OCI-LY7 (cell line): ENCODE measurements at regions not wholly inside any gene's neighbourhood (a gene's known extent, or its start where the extent isn't known, plus 50 kb on each side); places are given as distances from the start of the nearest gene placed in this dataset.

Experiments used
- CTCF ChIP-seq: fragments of 200-600 bp; sonication (generic); conservative IDR thresholded peaks from 2 replicates; pipeline ENCODE4 v1.5.1; 2014; ENCODE audit warnings: mild to moderate bottlenecking, antibody characterized with exemption, low read length, moderate library complexity, mixed read lengths
- EZH2phosphoT487 ChIP-seq: fragments of 200-600 bp; sonication (generic); IDR thresholded peaks from 2 replicates; pipeline ENCODE4 v1.6.1; 2018; ENCODE audit warnings: low read depth, borderline replicate concordance, mild to moderate bottlenecking, mixed run types, antibody characterized with exemption, low read length, moderate library complexity, mixed read lengths

- no peak for TF ChIP-seq CTCF
- TF ChIP-seq EZH2phosphoT487: no peak
Measured at GRCh38 chr3:72137865-72138861, 353.2 kb upstream of the PROK2 start.
